Neural progenitor cell (in vitro differentiated cells): ENCODE measurements at regions not wholly inside any gene's neighbourhood (a gene's known extent, or its start where the extent isn't known, plus 50 kb on each side); places are given as distances from the start of the nearest gene placed in this dataset.
A peak's percentile ranks its signal among the peaks of the same experiment; 100 is the strongest.

Source experiments
- DNase-seq: peaks from one replicate; pipeline ENCODE4 v3.0.0-alpha.2; 2016; ENCODE audit warnings: low spot score
- H2AFZ ChIP-seq: fragments of 200-600 bp; sonication (generic); replicated peaks from 2 replicates; pipeline ENCODE4 v1.6.1; 2016; ENCODE audit warnings: antibody characterized with exemption
- H3F3A ChIP-seq: fragments of 200-600 bp; sonication (generic); 2 replicates; pipeline ENCODE4 v1.6.1; 2016; ENCODE audit warnings: antibody characterized with exemption, low read depth
- H3K27ac ChIP-seq: fragments of 200-600 bp; sonication (generic); 2 replicates; pipeline ENCODE4 v1.5.1; 2016; ENCODE audit warnings: mild to moderate bottlenecking
- H3K27me3 ChIP-seq: fragments of 200-600 bp; sonication (generic); 2 replicates; pipeline ENCODE4 v1.6.1; 2016; ENCODE audit warnings: mild to moderate bottlenecking, moderate library complexity
- H3K36me3 ChIP-seq: fragments of 200-600 bp; sonication (generic); 2 replicates; pipeline ENCODE4 v1.5.1; 2016
- H3K4me1 ChIP-seq: fragments of 200-600 bp; sonication (generic); 2 replicates; pipeline ENCODE4 v1.6.1; 2016; ENCODE audit warnings: mixed run types
- H3K4me2 ChIP-seq: fragments of 200-600 bp; sonication (generic); 2 replicates; pipeline ENCODE4 v1.6.1; 2016
- H3K4me3 ChIP-seq: fragments of 200-600 bp; sonication (generic); 2 replicates; pipeline ENCODE4 v1.5.1; 2016
- H3K79me2 ChIP-seq: fragments of 200-600 bp; sonication (generic); 2 replicates; pipeline ENCODE4 v1.6.1; 2016; ENCODE audit warnings: low read depth
- H3K9ac ChIP-seq: fragments of 200-600 bp; sonication (generic); 2 replicates; pipeline ENCODE4 v1.6.1; 2016
- H3K9me3 ChIP-seq: fragments of 200-600 bp; sonication (generic); 2 replicates; pipeline ENCODE4 v1.5.1; 2016; ENCODE audit warnings: low read depth
- H4K20me1 ChIP-seq: fragments of 200-600 bp; sonication (generic); 2 replicates; pipeline ENCODE4 v1.6.1; 2016; ENCODE audit warnings: low read depth
- H3K27ac Mint-ChIP-seq: 3 replicates; pipeline ENCODE4 v1.8.0; 2021; ENCODE audit warnings: mixed read lengths
- H3K27me3 Mint-ChIP-seq: 2 replicates; pipeline ENCODE4 v1.8.0; 2022; ENCODE audit warnings: low read depth, mild to moderate bottlenecking, inconsistent platforms, moderate library complexity, mixed read lengths; ENCODE audit not compliant: insufficient read depth
- H3K36me3 Mint-ChIP-seq: 3 replicates; pipeline ENCODE4 v1.8.0; 2021; ENCODE audit warnings: mixed read lengths
- H3K4me1 Mint-ChIP-seq: 3 replicates; pipeline ENCODE4 v1.8.0; 2021; ENCODE audit warnings: mixed read lengths
- H3K4me3 Mint-ChIP-seq: 3 replicates; pipeline ENCODE4 v1.8.0; 2021; ENCODE audit warnings: mild to moderate bottlenecking, moderate library complexity, mixed read lengths
- H3K9me3 Mint-ChIP-seq: 3 replicates; pipeline ENCODE4 v1.8.0; 2020; ENCODE audit warnings: mixed read lengths
- CTCF ChIP-seq: fragments of 200-600 bp; sonication (generic); IDR thresholded peaks from 2 replicates; pipeline ENCODE4 v1.5.1; 2017; ENCODE audit warnings: antibody characterized with exemption, mild to moderate bottlenecking
- EZH2 ChIP-seq: fragments of 200-600 bp; sonication (generic); IDR thresholded peaks from 2 replicates; pipeline ENCODE4 v1.6.1; 2017; ENCODE audit warnings: antibody characterized with exemption, mild to moderate bottlenecking, moderate library complexity
- EZH2phosphoT487 ChIP-seq: fragments of 200-600 bp; sonication (generic); IDR thresholded peaks from 2 replicates; pipeline ENCODE4 v1.6.1; 2017; ENCODE audit warnings: antibody characterized with exemption

- Histone ChIP-seq H3K4me2 (no peak overlapping the region), H3K9ac (no peak overlapping the region), H3K36me3 (no peaks in the 10 kb centered on the region), H3K27ac (no peak overlapping the region), H3F3A (no peaks in the 10 kb centered on the region), H4K20me1 (no peaks in the 10 kb centered on the region), H3K9me3 (no peaks in the 10 kb centered on the region), H3K4me3 (no peak overlapping the region), H2AFZ (no peak overlapping the region), H3K79me2 (no peaks in the 10 kb centered on the region), H3K27me3 (no peaks in the 10 kb centered on the region), H3K4me1 (peaks cover 4% of the 10 kb centered on the region)
- no peak overlapping the region for H3K4me3 Mint-ChIP-seq
- H3K27me3 Mint-ChIP-seq = peaks cover 6% of the 10 kb centered on the region
- peaks cover 14% of the 10 kb centered on the region for H3K9me3 Mint-ChIP-seq
- no peak for TF ChIP-seq EZH2
- TF ChIP-seq CTCF = peak; percentile 28
- no peak for TF ChIP-seq EZH2phosphoT487
- H3K27ac Mint-ChIP-seq = peak overlapping the region; percentile 2
- no peaks in the 10 kb centered on the region for H3K36me3 Mint-ChIP-seq
- peaks cover 8% of the 10 kb centered on the region for H3K4me1 Mint-ChIP-seq
- DNase-seq = no peak
Observed at GRCh38 chr1:13992489-13993285, 292.7 kb downstream of the PRDM2 start.

GRCh38 chr1:13994386-13994785 lies 294.4 kb downstream of the PRDM2 start:
- Mint-ChIP-seq H3K4me3 (no peak overlapping the region), H3K4me1 (peaks cover 8% of the 10 kb centered on the region), H3K27ac (no peak overlapping the region)

GRCh38 chr1:13996334-13996733 lies 296.3 kb downstream of the PRDM2 start:
- Mint-ChIP-seq H3K27me3 (peaks cover 6% of the 10 kb centered on the region), H3K36me3 (no peaks in the 10 kb centered on the region), H3K4me3 (no peak overlapping the region), H3K4me1 (peaks cover 8% of the 10 kb centered on the region), H3K27ac (no peak overlapping the region), H3K9me3 (peaks cover 37% of the 10 kb centered on the region)
- Histone ChIP-seq H3K9ac (no peak overlapping the region), H3K27me3 (no peaks in the 10 kb centered on the region), H4K20me1 (no peaks in the 10 kb centered on the region), H3K4me2 (no peak overlapping the region), H2AFZ (peak overlapping the region; percentile 63), H3K4me3 (no peak overlapping the region), H3F3A (no peaks in the 10 kb centered on the region), H3K27ac (no peak overlapping the region), H3K9me3 (peaks cover 5% of the 10 kb centered on the region), H3K79me2 (no peaks in the 10 kb centered on the region), H3K4me1 (peaks cover 4% of the 10 kb centered on the region), H3K36me3 (no peaks in the 10 kb centered on the region)
- TF ChIP-seq CTCF (no peak), EZH2 (no peak), EZH2phosphoT487 (no peak)
- no peak for DNase-seq

More at GRCh38 chr1:13994386-13994785, 294.4 kb downstream of the PRDM2 start:
- Mint-ChIP-seq H3K36me3 (no peaks in the 10 kb centered on the region), H3K27me3 (peaks cover 6% of the 10 kb centered on the region), H3K9me3 (peaks cover 26% of the 10 kb centered on the region)
- H3K79me2 ChIP-seq = no peaks in the 10 kb centered on the region
- no peak overlapping the region for H3K27ac ChIP-seq
- H3K4me3 ChIP-seq = no peak overlapping the region
- DNase-seq = no peak
- H3K9me3 ChIP-seq = peaks cover 4% of the 10 kb centered on the region
- peaks cover 4% of the 10 kb centered on the region for H3K4me1 ChIP-seq
- H4K20me1 ChIP-seq = no peaks in the 10 kb centered on the region
- H3K36me3 ChIP-seq = no peaks in the 10 kb centered on the region
- peak overlapping the region; percentile 58 for H2AFZ ChIP-seq
- H3K27me3 ChIP-seq = no peaks in the 10 kb centered on the region
- H3K4me2 ChIP-seq = no peak overlapping the region
- TF ChIP-seq EZH2 (no peak), EZH2phosphoT487 (no peak), CTCF (no peak)
- H3F3A ChIP-seq = no peaks in the 10 kb centered on the region
- no peak overlapping the region for H3K9ac ChIP-seq
